ENCODE measurements at regions not wholly inside any gene's neighbourhood (a gene's known extent, or its start where the extent isn't known, plus 50 kb on each side); places are given as distances from the start of the nearest gene placed in this dataset.
"Not testable (repeated sequence)": the region's sequence is repeated elsewhere in the genome, so short reads cannot be mapped to it uniquely, and the experiment has no call there.

DNA sequence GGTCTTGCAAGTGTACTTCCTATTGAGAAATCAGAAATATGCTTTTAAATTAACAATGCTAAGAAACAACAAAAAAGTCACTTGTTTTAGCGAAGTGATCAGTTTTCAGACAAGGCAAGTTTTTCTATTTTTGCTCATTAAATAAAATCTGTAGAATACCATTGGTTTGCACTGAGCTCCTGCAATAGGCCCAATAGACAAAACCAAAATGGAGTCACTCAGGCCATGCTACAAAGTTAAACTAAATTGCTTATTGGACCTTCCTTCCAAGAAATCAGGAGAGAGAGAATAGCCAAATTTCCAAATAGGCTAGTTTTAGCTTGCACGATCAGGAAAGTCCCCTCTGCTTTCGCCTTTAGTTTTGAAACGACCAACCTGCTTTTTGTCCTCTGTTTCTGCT lies 73.4 kb upstream of the SLC13A1 start:
- Mint-ChIP-seq H3K36me3 (ENCODE audit: low read depth) (no peaks in the 10 kb centered on the region), H3K27me3 (ENCODE audit: insufficient read depth) (no peaks in the 10 kb centered on the region), H3K4me1 (ENCODE audit: low read depth) (no peaks in the 10 kb centered on the region), H3K4me3 (no peak overlapping the region), H3K9me3 (no peaks in the 10 kb centered on the region), H3K27ac (no peak overlapping the region)
- intact Hi-C loops (cut with micrococcal nuclease), result no loop called here
- DNase-seq (ENCODE audit: low spot score), result no peak

DNA sequence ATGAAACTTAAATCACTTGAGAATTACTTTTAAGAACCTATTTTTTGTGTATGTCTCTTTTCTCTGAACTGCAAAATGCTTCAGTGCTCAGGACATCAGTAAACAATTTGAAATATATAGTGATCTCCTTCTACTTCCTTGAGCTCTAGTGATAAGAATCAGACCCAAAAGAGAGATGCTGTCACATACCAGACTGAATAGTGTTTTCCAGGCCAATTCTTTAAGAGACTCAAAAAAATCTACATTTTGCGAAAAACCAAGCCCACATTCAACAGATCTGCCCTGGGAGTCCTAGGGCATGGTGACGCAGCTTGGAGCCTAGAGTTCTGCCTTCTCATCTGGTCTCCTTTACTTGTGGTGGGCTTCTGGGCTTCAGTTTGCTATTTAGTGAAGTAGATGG lies 72.1 kb upstream of the SLC13A1 start:
- H3K9me3 Mint-ChIP-seq, result no peaks in the 10 kb centered on the region
- H3K36me3 Mint-ChIP-seq (ENCODE audit: low read depth), result no peaks in the 10 kb centered on the region
- no peaks in the 10 kb centered on the region for H3K27me3 Mint-ChIP-seq (ENCODE audit: insufficient read depth)
- no peak for DNase-seq (ENCODE audit: low spot score)
- no peaks in the 10 kb centered on the region for H3K4me1 Mint-ChIP-seq (ENCODE audit: low read depth)
- no peak overlapping the region for H3K4me3 Mint-ChIP-seq
- H3K27ac Mint-ChIP-seq, result no peak overlapping the region
- intact Hi-C loops (cut with micrococcal nuclease), result no loop called here

DNA sequence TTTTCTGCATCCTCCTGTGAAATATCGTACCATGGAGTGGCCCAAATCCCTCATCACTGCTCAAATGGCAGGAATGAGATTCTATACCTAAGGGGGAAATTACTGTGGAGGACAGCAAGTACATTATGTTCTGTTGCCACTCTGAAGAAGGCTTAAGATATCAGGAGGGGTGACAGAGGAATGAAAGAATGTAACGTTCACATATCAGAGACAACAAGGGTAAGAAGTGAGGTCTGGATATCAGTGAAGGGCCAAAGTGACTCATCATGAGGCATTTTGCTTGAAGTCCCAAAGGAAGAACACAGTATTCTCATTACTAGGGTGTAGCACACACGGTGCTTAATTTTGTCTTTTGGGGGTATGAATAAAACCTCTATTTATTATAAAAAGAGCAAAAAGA lies 71.5 kb upstream of the SLC13A1 start:
- Mint-ChIP-seq H3K4me1 (ENCODE audit: low read depth) (no peaks in the 10 kb centered on the region), H3K27ac (no peak overlapping the region), H3K9me3 (no peaks in the 10 kb centered on the region)

DNA sequence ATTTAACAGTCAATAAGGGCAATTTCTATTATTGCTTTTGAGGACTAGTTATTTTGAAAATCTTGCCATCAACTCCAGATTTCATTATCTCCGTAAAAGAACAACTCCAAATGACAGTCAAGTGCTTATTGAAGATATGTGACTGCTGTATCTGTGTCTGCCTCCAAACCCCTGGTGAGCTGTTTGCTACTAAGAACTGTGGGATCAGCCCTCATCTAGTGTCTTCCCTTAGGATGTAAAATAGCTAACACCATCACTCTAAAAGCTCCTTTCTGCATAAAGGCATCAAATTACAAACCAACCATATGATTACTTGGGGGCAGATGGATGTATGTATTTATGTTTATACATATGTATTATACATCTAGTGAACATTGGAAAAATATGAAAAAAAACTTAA lies 70.8 kb upstream of the SLC13A1 start:
- DNase-seq (ENCODE audit: low spot score), result no peak
- Mint-ChIP-seq H3K4me3 (no peak overlapping the region), H3K4me1 (ENCODE audit: low read depth) (no peaks in the 10 kb centered on the region), H3K36me3 (ENCODE audit: low read depth) (no peaks in the 10 kb centered on the region), H3K27ac (no peak overlapping the region), H3K9me3 (no peaks in the 10 kb centered on the region), H3K27me3 (ENCODE audit: insufficient read depth) (no peaks in the 10 kb centered on the region)
- intact Hi-C loops (cut with micrococcal nuclease), result no loop called here

More for the DNA sequence above, 71.5 kb upstream of the SLC13A1 start:
- intact Hi-C loops (cut with micrococcal nuclease), result no loop called here
- no peak for DNase-seq (ENCODE audit: low spot score)
- Mint-ChIP-seq H3K27me3 (ENCODE audit: insufficient read depth) (no peaks in the 10 kb centered on the region), H3K4me3 (no peak overlapping the region), H3K36me3 (ENCODE audit: low read depth) (no peaks in the 10 kb centered on the region)

DNA sequence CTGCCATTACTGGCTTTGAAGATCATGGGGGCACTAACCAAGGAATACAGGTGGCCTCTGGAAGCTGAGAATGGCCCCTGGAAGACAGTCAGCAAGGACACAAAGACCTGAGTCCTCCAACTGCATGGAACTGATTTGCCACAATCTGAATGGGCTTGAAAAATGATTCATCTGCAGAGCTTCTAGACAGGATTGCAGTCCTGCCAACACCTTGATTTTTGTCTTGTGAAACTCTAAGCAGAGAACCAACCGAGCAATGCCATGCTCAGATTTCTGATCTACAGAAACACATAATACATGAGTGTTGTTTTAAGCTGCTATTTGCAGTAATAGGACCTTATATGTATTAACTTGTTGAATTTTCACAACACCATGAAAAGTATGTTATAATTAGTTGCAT lies 66.1 kb upstream of the SLC13A1 start:
- intact Hi-C loops (cut with micrococcal nuclease), result no loop called here
- H3K4me1 Mint-ChIP-seq (ENCODE audit: low read depth), result no peaks in the 10 kb centered on the region

DNA sequence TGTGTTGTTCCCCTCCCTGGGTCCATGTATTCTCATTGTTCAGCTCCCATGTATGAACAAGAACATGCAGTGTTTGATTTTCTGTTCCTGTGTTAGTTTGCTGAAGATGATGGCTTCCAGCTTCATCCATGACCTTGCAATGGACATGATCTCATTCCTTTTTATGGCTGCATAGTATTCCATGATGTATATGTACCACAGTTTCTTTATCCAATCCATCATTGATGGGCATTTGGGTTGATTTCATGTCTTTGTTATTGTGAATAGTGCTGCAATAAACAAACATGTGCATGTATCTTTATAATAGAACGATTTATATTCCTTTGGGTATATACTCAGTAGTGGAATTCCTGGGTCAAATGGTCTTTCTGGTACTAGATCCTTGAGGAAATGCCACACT lies 65.1 kb upstream of the SLC13A1 start:
- H3K27ac Mint-ChIP-seq; H3K9me3 Mint-ChIP-seq; H3K4me1 Mint-ChIP-seq (ENCODE audit: low read depth); H3K36me3 Mint-ChIP-seq (ENCODE audit: low read depth); intact Hi-C loops (cut with micrococcal nuclease); H3K4me3 Mint-ChIP-seq; DNase-seq (ENCODE audit: low spot score); H3K27me3 Mint-ChIP-seq (ENCODE audit: insufficient read depth): not testable (repeated sequence)

More for the DNA sequence above, 66.1 kb upstream of the SLC13A1 start:
- H3K36me3 Mint-ChIP-seq (ENCODE audit: low read depth), result no peaks in the 10 kb centered on the region
- DNase-seq (ENCODE audit: low spot score), result no peak
- H3K4me3 Mint-ChIP-seq, result no peak overlapping the region
- no peaks in the 10 kb centered on the region for H3K9me3 Mint-ChIP-seq
- H3K27me3 Mint-ChIP-seq (ENCODE audit: insufficient read depth), result no peaks in the 10 kb centered on the region
- no peak overlapping the region for H3K27ac Mint-ChIP-seq

DNA sequence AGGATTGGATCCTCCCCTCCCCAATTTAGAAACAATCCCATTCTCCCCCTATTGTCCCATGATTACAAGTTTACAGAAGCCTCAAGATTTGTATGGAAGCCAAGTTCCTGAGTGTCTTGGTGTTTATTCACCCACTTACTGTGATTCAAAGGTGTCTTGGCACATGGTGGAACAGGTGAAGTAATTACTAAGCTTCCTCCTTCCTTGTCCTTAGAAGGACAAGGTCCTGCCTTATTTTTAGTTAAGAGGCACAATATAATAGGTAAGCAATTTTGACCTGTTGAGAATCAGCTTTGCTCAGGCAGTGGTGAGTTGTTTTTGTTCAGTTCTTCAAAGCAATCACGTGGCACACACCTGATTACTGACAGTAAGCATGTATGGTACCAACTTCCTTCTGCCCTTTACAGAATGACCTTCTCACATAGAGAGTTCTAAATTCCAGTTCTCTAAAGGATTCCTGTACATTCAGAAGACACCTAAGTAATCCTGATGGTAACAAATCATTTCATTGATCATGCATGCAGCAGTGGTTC lies 60.7 kb upstream of the SLC13A1 start:
- H3K27me3 Mint-ChIP-seq (ENCODE audit: insufficient read depth), result no peaks in the 10 kb centered on the region
- no peaks in the 10 kb centered on the region for H3K9me3 Mint-ChIP-seq
- no peaks in the 10 kb centered on the region for H3K4me1 Mint-ChIP-seq (ENCODE audit: low read depth)
- intact Hi-C loops (cut with micrococcal nuclease), result no loop called here
- DNase-seq (ENCODE audit: low spot score), result no peak
- no peak overlapping the region for H3K27ac Mint-ChIP-seq
- H3K36me3 Mint-ChIP-seq (ENCODE audit: low read depth), result no peaks in the 10 kb centered on the region
- no peak overlapping the region for H3K4me3 Mint-ChIP-seq

DNA sequence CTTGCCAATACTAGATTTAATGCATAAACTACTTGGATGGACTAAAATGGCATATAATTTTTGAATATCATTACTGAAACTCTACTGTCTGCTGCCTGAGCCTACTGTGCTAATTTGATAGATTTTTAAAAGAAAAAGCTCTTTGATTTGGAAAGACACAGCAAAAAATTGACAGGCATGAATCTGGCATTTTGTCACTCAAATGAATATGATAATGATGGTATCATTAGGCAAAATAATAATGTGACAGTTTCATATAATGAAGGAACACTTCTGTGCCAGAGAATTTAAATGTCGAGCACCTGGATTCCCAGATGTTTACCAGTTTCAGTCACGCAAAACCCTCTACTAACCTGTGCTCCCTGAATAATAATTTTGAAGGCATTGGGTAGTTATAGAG lies 60.0 kb upstream of the SLC13A1 start:
- no peaks in the 10 kb centered on the region for H3K27me3 Mint-ChIP-seq (ENCODE audit: insufficient read depth)
- no peaks in the 10 kb centered on the region for H3K36me3 Mint-ChIP-seq (ENCODE audit: low read depth)
- intact Hi-C loops (cut with micrococcal nuclease), result no loop called here
- H3K4me1 Mint-ChIP-seq (ENCODE audit: low read depth), result no peaks in the 10 kb centered on the region
- no peak overlapping the region for H3K27ac Mint-ChIP-seq
- no peak overlapping the region for H3K4me3 Mint-ChIP-seq
- no peak for DNase-seq (ENCODE audit: low spot score)
- no peaks in the 10 kb centered on the region for H3K9me3 Mint-ChIP-seq
